Type B pancreatic cell (in vitro differentiated cells): ENCODE measurements at regions not wholly inside any gene's neighbourhood (a gene's known extent, or its start where the extent isn't known, plus 50 kb on each side); places are given as distances from the start of the nearest gene placed in this dataset.

Experiments
- DNase-seq: peaks from one replicate; pipeline ENCODE4 v3.0.0; 2021; ENCODE audit warnings: mixed read lengths; ENCODE audit not compliant: unreplicated experiment; ENCODE audit errors: extremely low spot score
- H3K27ac Mint-ChIP-seq: 2 replicates; pipeline ENCODE4 v1.8.0; 2021; ENCODE audit warnings: mild to moderate bottlenecking, mixed read lengths
- H3K27me3 Mint-ChIP-seq: 2 replicates; pipeline ENCODE4 v1.8.0; 2021; ENCODE audit warnings: mixed read lengths
- H3K36me3 Mint-ChIP-seq: 2 replicates; pipeline ENCODE4 v1.8.0; 2021; ENCODE audit warnings: mixed read lengths
- H3K4me1 Mint-ChIP-seq: one replicate; pipeline ENCODE4 v1.8.0; 2021; ENCODE audit warnings: mixed read lengths; ENCODE audit not compliant: unreplicated experiment
- H3K4me3 Mint-ChIP-seq: 2 replicates; pipeline ENCODE4 v1.8.0; 2021; ENCODE audit warnings: mild to moderate bottlenecking, mixed read lengths
- H3K9me3 Mint-ChIP-seq: 2 replicates; pipeline ENCODE4 v1.8.0; 2021; ENCODE audit warnings: mixed read lengths
- TF ChIP-seq, protein P1 (sequence below): fragments of 200-600 bp; sonication (generic); conservative IDR thresholded peaks from 2 replicates; pipeline ENCODE4 v1.5.0; 2021; ENCODE audit warnings: antibody characterized with exemption, mild to moderate bottlenecking

DNA sequence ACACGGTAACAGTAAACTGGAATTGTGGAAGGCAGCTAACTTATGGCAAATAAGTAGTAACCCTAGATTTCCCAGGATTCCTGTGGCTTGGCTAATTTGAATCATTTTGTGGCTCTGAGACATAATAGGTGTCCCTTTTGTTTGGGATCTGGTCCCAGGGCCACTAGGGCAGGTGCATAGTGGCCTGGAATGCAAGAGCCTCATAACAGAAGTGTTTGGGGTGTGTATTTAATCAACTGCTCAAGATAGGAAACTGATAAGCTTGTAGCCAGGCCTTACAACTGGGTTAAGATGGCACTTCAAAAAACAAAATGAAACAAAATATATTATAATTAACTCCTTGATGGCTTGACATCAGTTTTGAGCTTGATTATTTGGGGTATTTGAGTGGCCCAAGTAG, 541.8 kb downstream of the ETV1 start:
- no peak overlapping the region for H3K4me3 Mint-ChIP-seq
- no peak overlapping the region for H3K27ac Mint-ChIP-seq
- H3K9me3 Mint-ChIP-seq, result peaks cover 4% of the 10 kb centered on the region
- no peaks in the 10 kb centered on the region for H3K27me3 Mint-ChIP-seq
- no peaks in the 10 kb centered on the region for H3K36me3 Mint-ChIP-seq
- no peaks in the 10 kb centered on the region for H3K4me1 Mint-ChIP-seq
- TF ChIP-seq, protein P1, sequence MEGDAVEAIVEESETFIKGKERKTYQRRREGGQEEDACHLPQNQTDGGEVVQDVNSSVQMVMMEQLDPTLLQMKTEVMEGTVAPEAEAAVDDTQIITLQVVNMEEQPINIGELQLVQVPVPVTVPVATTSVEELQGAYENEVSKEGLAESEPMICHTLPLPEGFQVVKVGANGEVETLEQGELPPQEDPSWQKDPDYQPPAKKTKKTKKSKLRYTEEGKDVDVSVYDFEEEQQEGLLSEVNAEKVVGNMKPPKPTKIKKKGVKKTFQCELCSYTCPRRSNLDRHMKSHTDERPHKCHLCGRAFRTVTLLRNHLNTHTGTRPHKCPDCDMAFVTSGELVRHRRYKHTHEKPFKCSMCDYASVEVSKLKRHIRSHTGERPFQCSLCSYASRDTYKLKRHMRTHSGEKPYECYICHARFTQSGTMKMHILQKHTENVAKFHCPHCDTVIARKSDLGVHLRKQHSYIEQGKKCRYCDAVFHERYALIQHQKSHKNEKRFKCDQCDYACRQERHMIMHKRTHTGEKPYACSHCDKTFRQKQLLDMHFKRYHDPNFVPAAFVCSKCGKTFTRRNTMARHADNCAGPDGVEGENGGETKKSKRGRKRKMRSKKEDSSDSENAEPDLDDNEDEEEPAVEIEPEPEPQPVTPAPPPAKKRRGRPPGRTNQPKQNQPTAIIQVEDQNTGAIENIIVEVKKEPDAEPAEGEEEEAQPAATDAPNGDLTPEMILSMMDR, result no peak
- no peak for DNase-seq

DNA sequence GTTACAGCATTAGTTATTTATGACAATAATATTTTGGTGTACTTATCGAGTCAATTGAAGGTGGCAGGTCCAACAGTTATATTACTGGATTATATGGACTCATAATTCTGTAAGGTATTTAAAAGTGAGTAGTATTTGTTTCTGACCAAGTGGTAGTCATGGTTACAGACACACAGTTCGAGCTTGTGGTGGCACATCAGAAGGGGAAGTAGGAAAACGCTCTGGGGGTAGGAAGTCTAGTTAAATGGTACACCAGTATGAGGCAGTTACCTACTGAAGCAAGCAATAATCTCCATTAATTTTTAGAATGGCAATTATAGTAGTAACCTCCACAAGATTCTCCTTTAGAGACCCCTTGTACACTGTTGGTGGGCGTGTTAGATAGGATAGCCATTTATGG, 541.2 kb downstream of the ETV1 start:
- Mint-ChIP-seq H3K4me1 (no peaks in the 10 kb centered on the region), H3K36me3 (no peaks in the 10 kb centered on the region), H3K4me3 (no peak overlapping the region), H3K27me3 (no peaks in the 10 kb centered on the region), H3K9me3 (peaks cover 4% of the 10 kb centered on the region), H3K27ac (no peak overlapping the region)
- TF ChIP-seq, protein P1, result no peak
- no peak for DNase-seq

DNA sequence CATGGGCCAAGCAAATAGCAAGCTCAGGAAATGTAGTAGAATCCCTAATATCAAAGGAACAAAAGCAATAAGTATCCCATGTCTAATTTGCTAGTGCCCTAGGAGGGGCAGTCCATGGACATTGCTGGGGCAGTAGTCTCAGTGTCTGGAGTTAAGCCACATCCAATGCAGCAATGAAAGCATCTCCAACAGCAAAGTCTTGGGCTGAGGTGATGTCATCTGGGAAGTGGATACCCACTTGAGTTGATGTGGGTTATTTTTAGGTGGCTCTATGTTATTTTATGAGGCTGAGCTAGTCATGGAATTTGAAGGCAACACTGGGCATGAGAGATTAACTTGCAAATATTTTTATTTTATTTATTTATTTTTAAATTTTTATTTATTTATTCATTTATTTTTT, 540.0 kb downstream of the ETV1 start:
- TF ChIP-seq, protein P1, result no peak
- H3K4me3 Mint-ChIP-seq, result no peak overlapping the region
- no peaks in the 10 kb centered on the region for H3K27me3 Mint-ChIP-seq
- H3K9me3 Mint-ChIP-seq, result peaks cover 4% of the 10 kb centered on the region
- no peak overlapping the region for H3K27ac Mint-ChIP-seq
- DNase-seq, result no peak
- H3K4me1 Mint-ChIP-seq, result no peaks in the 10 kb centered on the region
- H3K36me3 Mint-ChIP-seq, result no peaks in the 10 kb centered on the region

DNA sequence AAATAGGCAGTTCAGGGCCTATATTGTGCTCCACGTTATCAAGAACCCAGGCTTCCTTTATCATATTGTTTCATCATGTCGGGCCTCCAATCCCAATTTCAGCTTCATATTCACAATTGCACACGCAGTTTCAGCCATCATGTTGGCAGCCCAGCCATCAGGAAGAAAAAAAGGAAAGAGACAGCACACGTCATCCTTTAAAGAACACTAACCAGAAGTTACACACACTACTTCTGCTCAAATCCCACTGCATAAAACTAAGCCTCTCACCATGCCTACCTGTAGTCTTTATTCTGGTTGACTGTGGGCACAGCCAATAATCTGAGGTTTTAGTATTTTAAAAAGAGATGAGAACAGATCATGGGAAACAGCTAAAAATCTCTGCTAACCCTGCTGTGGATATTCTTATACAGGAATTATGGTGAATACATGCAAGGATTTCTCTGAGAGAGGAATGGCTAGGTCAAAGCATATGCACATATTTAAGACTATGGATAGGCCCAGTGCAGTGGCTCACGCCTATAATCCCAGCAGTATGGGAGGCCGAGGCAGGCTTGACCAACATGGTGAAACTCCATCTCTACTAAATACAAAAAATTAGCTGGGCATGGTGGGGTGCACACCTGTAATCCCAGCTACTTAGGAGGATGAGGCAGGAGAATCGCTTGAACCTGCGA, 534.4 kb downstream of the ETV1 start:
- Mint-ChIP-seq H3K27me3 (no peaks in the 10 kb centered on the region), H3K4me3 (no peak overlapping the region), H3K36me3 (no peaks in the 10 kb centered on the region), H3K27ac (no peak overlapping the region), H3K4me1 (no peaks in the 10 kb centered on the region), H3K9me3 (no peaks in the 10 kb centered on the region)
- no peak for DNase-seq
- TF ChIP-seq, protein P1, result no peak

DNA sequence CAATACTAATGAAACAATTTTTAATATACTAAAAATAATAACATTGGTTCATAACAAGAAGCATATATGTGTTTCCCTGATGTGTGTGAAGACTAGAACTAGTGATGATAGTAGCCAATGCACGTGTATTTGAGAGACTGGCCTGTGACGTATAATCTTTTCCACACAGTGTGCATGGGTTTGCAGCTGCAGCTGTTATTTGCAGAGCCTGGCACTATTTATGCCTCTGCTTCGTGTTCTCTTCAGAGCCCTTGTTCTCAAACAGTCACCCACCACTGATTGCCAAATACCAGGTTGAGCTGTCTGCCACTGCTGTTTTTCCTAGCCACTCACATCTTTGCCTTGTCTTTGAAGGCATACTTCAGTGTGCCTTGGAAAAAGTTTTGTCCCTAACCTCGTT, 531.7 kb downstream of the ETV1 start:
- Mint-ChIP-seq H3K4me3 (no peak overlapping the region), H3K27me3 (no peaks in the 10 kb centered on the region), H3K36me3 (no peaks in the 10 kb centered on the region), H3K9me3 (no peaks in the 10 kb centered on the region), H3K27ac (no peak overlapping the region), H3K4me1 (no peaks in the 10 kb centered on the region)
- no peak for DNase-seq
- TF ChIP-seq, protein P1, result no peak
